ENCODE measurements at regions not wholly inside any gene's neighbourhood (a gene's known extent, or its start where the extent isn't known, plus 50 kb on each side); places are given as distances from the start of the nearest gene placed in this dataset.

- ChIA-PET CTCF (no interaction called here), POLR2A (no interaction called here)
- Mint-ChIP-seq H3K27ac (no peak overlapping the region), H3K27me3 (no peaks in the 10 kb centered on the region), H3K36me3 (ENCODE audit: low read depth) (no peaks in the 10 kb centered on the region), H3K9me3 (no peaks in the 10 kb centered on the region), H3K4me1 (ENCODE audit: low read depth) (no peaks in the 10 kb centered on the region), H3K4me3 (no peak overlapping the region)
- intact Hi-C loops (cut with micrococcal nuclease) = no loop called here
- ATAC-seq (no peak), DNase-seq (no peak)
- TF ChIP-seq, protein P1, sequence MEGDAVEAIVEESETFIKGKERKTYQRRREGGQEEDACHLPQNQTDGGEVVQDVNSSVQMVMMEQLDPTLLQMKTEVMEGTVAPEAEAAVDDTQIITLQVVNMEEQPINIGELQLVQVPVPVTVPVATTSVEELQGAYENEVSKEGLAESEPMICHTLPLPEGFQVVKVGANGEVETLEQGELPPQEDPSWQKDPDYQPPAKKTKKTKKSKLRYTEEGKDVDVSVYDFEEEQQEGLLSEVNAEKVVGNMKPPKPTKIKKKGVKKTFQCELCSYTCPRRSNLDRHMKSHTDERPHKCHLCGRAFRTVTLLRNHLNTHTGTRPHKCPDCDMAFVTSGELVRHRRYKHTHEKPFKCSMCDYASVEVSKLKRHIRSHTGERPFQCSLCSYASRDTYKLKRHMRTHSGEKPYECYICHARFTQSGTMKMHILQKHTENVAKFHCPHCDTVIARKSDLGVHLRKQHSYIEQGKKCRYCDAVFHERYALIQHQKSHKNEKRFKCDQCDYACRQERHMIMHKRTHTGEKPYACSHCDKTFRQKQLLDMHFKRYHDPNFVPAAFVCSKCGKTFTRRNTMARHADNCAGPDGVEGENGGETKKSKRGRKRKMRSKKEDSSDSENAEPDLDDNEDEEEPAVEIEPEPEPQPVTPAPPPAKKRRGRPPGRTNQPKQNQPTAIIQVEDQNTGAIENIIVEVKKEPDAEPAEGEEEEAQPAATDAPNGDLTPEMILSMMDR (IDR thresholded peaks at IDR 0.05) = no peak
Measured at GRCh38 chr1:73161418-73161817, 879.1 kb upstream of the NEGR1 start.

DNA sequence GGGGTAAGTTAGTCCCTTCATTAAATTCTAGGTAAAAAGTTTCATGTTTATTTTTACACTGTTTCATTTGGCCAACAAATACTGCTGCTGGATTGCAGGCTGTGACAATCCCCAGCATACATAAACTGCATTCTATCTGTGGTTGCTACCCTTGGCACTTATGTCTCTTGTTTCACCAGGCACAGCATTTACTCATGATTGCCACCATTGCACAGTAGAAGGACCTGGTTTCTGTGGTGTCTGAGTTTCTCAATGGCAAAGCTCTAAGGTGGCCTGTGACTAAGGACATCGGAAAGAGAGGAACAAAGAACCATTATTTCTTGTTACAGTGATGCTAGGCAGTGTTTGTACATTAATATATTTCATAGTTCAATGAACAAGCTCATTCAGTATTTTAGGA lies 878.4 kb upstream of the NEGR1 start:
- TF ChIP-seq, protein P1 (IDR thresholded peaks at IDR 0.05) = no peak
- H3K4me3 Mint-ChIP-seq = no peak overlapping the region
- H3K4me1 Mint-ChIP-seq (ENCODE audit: low read depth) = no peaks in the 10 kb centered on the region
- H3K27ac Mint-ChIP-seq = no peak overlapping the region
- no peaks in the 10 kb centered on the region for H3K27me3 Mint-ChIP-seq
- no peaks in the 10 kb centered on the region for H3K36me3 Mint-ChIP-seq (ENCODE audit: low read depth)
- CTCF ChIA-PET = no interaction called here
- no peak for DNase-seq
- no peaks in the 10 kb centered on the region for H3K9me3 Mint-ChIP-seq
- intact Hi-C loops (cut with micrococcal nuclease) = no loop called here
- ATAC-seq = no peak
- POLR2A ChIA-PET = no interaction called here

GRCh38 chr1:73144311-73144710 lies 862.0 kb upstream of the NEGR1 start:
- Mint-ChIP-seq H3K9me3 (no peaks in the 10 kb centered on the region), H3K4me3 (no peak overlapping the region), H3K27me3 (no peaks in the 10 kb centered on the region), H3K36me3 (ENCODE audit: low read depth) (no peaks in the 10 kb centered on the region), H3K4me1 (ENCODE audit: low read depth) (no peaks in the 10 kb centered on the region), H3K27ac (no peak overlapping the region)
- DNase-seq (no peak), ATAC-seq (no peak)
- TF ChIP-seq, protein P1 (IDR thresholded peaks at IDR 0.05) = no peak
- CTCF ChIA-PET = no interaction called here
- intact Hi-C loops (cut with micrococcal nuclease) = no loop called here
- POLR2A ChIA-PET = no interaction called here

- ChIA-PET POLR2A (no interaction called here), CTCF (no interaction called here)
Measured at GRCh38 chr1:73136975-73137374, 854.6 kb upstream of the NEGR1 start.

DNA sequence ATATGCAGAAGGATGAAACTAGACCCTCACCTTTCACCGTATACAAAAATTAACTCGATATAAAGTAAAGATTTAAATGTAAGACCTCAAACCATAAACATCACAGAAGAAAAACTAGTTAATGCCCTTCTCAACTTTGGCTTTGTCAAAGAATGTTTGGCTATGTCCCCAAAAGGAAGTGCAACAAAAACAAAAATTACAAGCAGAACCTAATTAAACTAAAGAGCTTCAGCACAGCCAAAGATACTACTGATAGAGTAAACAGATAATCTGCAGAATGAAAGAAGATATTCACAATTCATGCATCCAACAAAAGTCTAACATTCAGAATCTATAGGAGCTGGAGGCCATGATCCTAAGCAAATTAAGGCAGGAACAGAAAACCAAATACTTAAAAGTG lies 824.6 kb upstream of the NEGR1 start:
- Mint-ChIP-seq H3K36me3 (ENCODE audit: low read depth) (no peaks in the 10 kb centered on the region), H3K27ac (no peak overlapping the region), H3K9me3 (peaks cover 6% of the 10 kb centered on the region), H3K27me3 (no peaks in the 10 kb centered on the region), H3K4me3 (no peak overlapping the region), H3K4me1 (ENCODE audit: low read depth) (no peaks in the 10 kb centered on the region)
- ChIA-PET POLR2A (no interaction called here), CTCF (no interaction called here)
- TF ChIP-seq, protein P1 (IDR thresholded peaks at IDR 0.05) = no peak
- no peak for ATAC-seq
- intact Hi-C loops (cut with micrococcal nuclease) = no loop called here
- DNase-seq = no peak

More at GRCh38 chr1:73136975-73137374, 854.6 kb upstream of the NEGR1 start:
- H3K27ac Mint-ChIP-seq = no peak overlapping the region
- H3K4me1 Mint-ChIP-seq (ENCODE audit: low read depth) = no peaks in the 10 kb centered on the region
- H3K9me3 Mint-ChIP-seq = peaks cover 4% of the 10 kb centered on the region
- ATAC-seq = no peak
- DNase-seq = no peak
- TF ChIP-seq, protein P1 (IDR thresholded peaks at IDR 0.05) = no peak
- intact Hi-C loops (cut with micrococcal nuclease) = no loop called here
- no peaks in the 10 kb centered on the region for H3K36me3 Mint-ChIP-seq (ENCODE audit: low read depth)
- no peak overlapping the region for H3K4me3 Mint-ChIP-seq
- no peaks in the 10 kb centered on the region for H3K27me3 Mint-ChIP-seq

Measured in activated CD8-positive, alpha-beta T cell treated with anti-CD3 and anti-CD28 coated beads for 36 hours (primary cell).